WTC11 (cell line): ENCODE measurements at regions not wholly inside any gene's neighbourhood (a gene's known extent, or its start where the extent isn't known, plus 50 kb on each side); places are given as distances from the start of the nearest gene placed in this dataset.

Experiments used
- ATAC-seq: fragments of 200-7000 bp; cut with Tn5 transposase; 2 replicates; pipeline ENCODE4 v1.10.0; 2021; ENCODE audit warnings: mild to moderate bottlenecking, moderate library complexity
- CTCF ChIA-PET: fragments of 300-600 bp; sonication (Branson Sonifier 250); formaldehyde crosslinking; loops from one replicate; lab custom pipeline; 2021; ENCODE audit warnings: antibody characterized with exemption; lab: Charles Lee
- POLR2A ChIA-PET: fragments of 350-600 bp; sonication (Branson Sonifier 250); formaldehyde crosslinking; loops from one replicate; lab custom pipeline; 2021; ENCODE audit warnings: antibody characterized with exemption; lab: Charles Lee
- DNase-seq: peaks from one replicate; pipeline ENCODE4 v3.0.0; 2021; ENCODE audit warnings: low spot score
- H3K27ac Mint-ChIP-seq: 2 replicates; pipeline ENCODE4 v1.8.0; 2021; ENCODE audit warnings: mixed read lengths
- H3K27me3 Mint-ChIP-seq: 2 replicates; pipeline ENCODE4 v1.8.0; 2021; ENCODE audit warnings: low read depth, mild to moderate bottlenecking, moderate library complexity, mixed read lengths
- H3K36me3 Mint-ChIP-seq: 2 replicates; pipeline ENCODE4 v1.8.0; 2021; ENCODE audit warnings: mixed read lengths
- H3K4me1 Mint-ChIP-seq: 2 replicates; pipeline ENCODE4 v1.8.0; 2022; ENCODE audit warnings: mixed read lengths
- H3K4me3 Mint-ChIP-seq: 2 replicates; pipeline ENCODE4 v1.8.0; 2021; ENCODE audit warnings: mild to moderate bottlenecking, moderate library complexity, mixed read lengths
- H3K9me3 Mint-ChIP-seq: 2 replicates; pipeline ENCODE4 v1.8.0; 2021; ENCODE audit warnings: mixed read lengths
- AR ChIP-seq: fragments of 250-450 bp; sonication (Bioruptor Pico); IDR thresholded peaks from 2 replicates; pipeline ENCODE4 v1.9.0; 2021; ENCODE audit warnings: mild to moderate bottlenecking
- ATF6 ChIP-seq: sonication (generic); formaldehyde crosslinking; IDR thresholded peaks from 2 replicates; pipeline ENCODE4 v1.8.1; 2023; ENCODE audit warnings: mild to moderate bottlenecking, missing genetic modification reagents
- ELF4 ChIP-seq: sonication (generic); formaldehyde crosslinking; IDR thresholded peaks from 2 replicates; pipeline ENCODE4 v1.8.1; 2022; ENCODE audit warnings: low read depth, mild to moderate bottlenecking, moderate library complexity, missing genetic modification reagents
- FOXP1 ChIP-seq: sonication (generic); formaldehyde crosslinking; IDR thresholded peaks from 2 replicates; pipeline ENCODE4 v1.8.0; 2022; ENCODE audit warnings: missing genetic modification reagents, mild to moderate bottlenecking, moderate library complexity, borderline replicate concordance
- GABPB1 ChIP-seq: sonication (generic); formaldehyde crosslinking; IDR thresholded peaks from 2 replicates; pipeline ENCODE4 v1.8.1; 2023; ENCODE audit warnings: mild to moderate bottlenecking, missing genetic modification reagents
- HMGA2 ChIP-seq: fragments of 250-450 bp; sonication (Bioruptor Pico); IDR thresholded peaks from 2 replicates; pipeline ENCODE4 v1.4.0; 2021; ENCODE audit warnings: mild to moderate bottlenecking, moderate library complexity
- IRF1 ChIP-seq: sonication (generic); formaldehyde crosslinking; IDR thresholded peaks from 2 replicates; pipeline ENCODE4 v1.8.0; 2023; ENCODE audit warnings: missing genetic modification reagents
- JUN ChIP-seq: sonication (generic); formaldehyde crosslinking; IDR thresholded peaks from 2 replicates; pipeline ENCODE4 v1.8.0; 2023; ENCODE audit warnings: mild to moderate bottlenecking, missing genetic modification reagents
- MXD4 ChIP-seq: fragments of 250-450 bp; sonication (Bioruptor Pico); IDR thresholded peaks from 2 replicates; pipeline ENCODE4 v1.8.0; 2021; ENCODE audit warnings: mild to moderate bottlenecking, moderate library complexity, borderline replicate concordance
- NFATC4 ChIP-seq: fragments of 250-450 bp; sonication (Bioruptor Pico); IDR thresholded peaks from 2 replicates; pipeline ENCODE4 v1.9.0; 2021; ENCODE audit warnings: mild to moderate bottlenecking
- NFE2L1 ChIP-seq: sonication (generic); formaldehyde crosslinking; IDR thresholded peaks from 2 replicates; pipeline ENCODE4 v1.8.1; 2023; ENCODE audit warnings: missing genetic modification reagents
- PRDM15 ChIP-seq: sonication (generic); formaldehyde crosslinking; IDR thresholded peaks from 2 replicates; pipeline ENCODE4 v1.8.0; 2022; ENCODE audit warnings: missing genetic modification reagents
- RELA ChIP-seq: sonication (generic); formaldehyde crosslinking; IDR thresholded peaks from 2 replicates; pipeline ENCODE4 v1.8.1; 2022; ENCODE audit warnings: missing genetic modification reagents, mild to moderate bottlenecking, borderline replicate concordance
- SMAD3 ChIP-seq: sonication (generic); formaldehyde crosslinking; IDR thresholded peaks from 2 replicates; pipeline ENCODE4 v1.8.0; 2022; ENCODE audit warnings: missing genetic modification reagents, mild to moderate bottlenecking, borderline replicate concordance
- SP1 ChIP-seq: sonication (generic); formaldehyde crosslinking; conservative IDR thresholded peaks from 2 replicates; pipeline ENCODE4 v1.8.1; 2022; ENCODE audit warnings: missing genetic modification reagents
- TEAD1 ChIP-seq: sonication (generic); formaldehyde crosslinking; IDR thresholded peaks from 2 replicates; pipeline ENCODE4 v1.8.0; 2022; ENCODE audit warnings: mild to moderate bottlenecking, missing genetic modification reagents
- TEAD4 ChIP-seq: sonication (generic); formaldehyde crosslinking; IDR thresholded peaks from 2 replicates; pipeline ENCODE4 v1.8.0; 2022; ENCODE audit warnings: mild to moderate bottlenecking, missing genetic modification reagents
- ZNF138 ChIP-seq: sonication (generic); formaldehyde crosslinking; conservative IDR thresholded peaks from 2 replicates; pipeline ENCODE4 v1.8.1; 2022; ENCODE audit warnings: mild to moderate bottlenecking, moderate library complexity, missing genetic modification reagents
- ZNF671 ChIP-seq: fragments of 250-450 bp; sonication (Bioruptor Pico); IDR thresholded peaks from 2 replicates; pipeline ENCODE4 v1.8.0; 2021; ENCODE audit warnings: mild to moderate bottlenecking

- Mint-ChIP-seq H3K9me3 (no peaks in the 10 kb centered on the region), H3K4me3 (no peak overlapping the region), H3K27me3 (peaks cover 95% of the 10 kb centered on the region), H3K27ac (no peak overlapping the region), H3K4me1 (peaks cover 51% of the 10 kb centered on the region), H3K36me3 (no peaks in the 10 kb centered on the region)
- ATAC-seq: peak; percentile 74
- CTCF ChIA-PET: no interaction called here
- DNase-seq: peak; percentile 22
- TF ChIP-seq SP1 (CRISPR knock-in tag) (no peak), HMGA2 (no peak), JUN (CRISPR knock-in tag) (no peak), AR (CRISPR knock-in tag) (no peak), TEAD1 (CRISPR knock-in tag) (no peak), TEAD4 (no peak), PRDM15 (CRISPR knock-in tag) (no peak), IRF1 (CRISPR knock-in tag) (no peak), ELF4 (CRISPR knock-in tag) (no peak), NFE2L1 (CRISPR knock-in tag) (no peak), SMAD3 (CRISPR knock-in tag) (no peak)
- POLR2A ChIA-PET: no interaction called here
These were observed 160.1 kb upstream of the ZNF608 start for GRCh38 chr5:124906339-124907097.

GRCh38 chr5:124907098-124907644, 160.7 kb upstream of the ZNF608 start:
- H3K4me1 Mint-ChIP-seq: peaks cover 44% of the 10 kb centered on the region
- no peak overlapping the region for H3K27ac Mint-ChIP-seq
- ChIA-PET POLR2A (no interaction called here), CTCF (no interaction called here)
- no peaks in the 10 kb centered on the region for H3K9me3 Mint-ChIP-seq
- no peak for DNase-seq
- ATAC-seq: no peak
- H3K4me3 Mint-ChIP-seq: no peak overlapping the region
- H3K36me3 Mint-ChIP-seq: no peaks in the 10 kb centered on the region
- peaks cover 92% of the 10 kb centered on the region for H3K27me3 Mint-ChIP-seq
- TF ChIP-seq NFATC4 (no peak), ZNF138 (CRISPR knock-in tag) (no peak), GABPB1 (no peak), MXD4 (no peak), ATF6 (no peak), IRF1 (CRISPR knock-in tag) (no peak), RELA (no peak), HMGA2 (no peak), ZNF671 (no peak), PRDM15 (CRISPR knock-in tag) (no peak), FOXP1 (no peak)
